Natural killer cell (primary cell): ENCODE measurements at regions not wholly inside any gene's neighbourhood (a gene's known extent, or its start where the extent isn't known, plus 50 kb on each side); places are given as distances from the start of the nearest gene placed in this dataset.

Experiments used
- ATAC-seq, 3 donors: fragments of 150-1000 bp in 2 of 3; fragments of 200-7000 bp in 1 of 3; cut with Tn5 transposase; 1 replicate in 1 of 3; 2 replicates in 2 of 3; pipeline ENCODE4 v1.10.0; 2021; ENCODE audit warnings: mild to moderate bottlenecking in 2 of 3, moderate library complexity in 2 of 3
- DNase-seq, 2 donors: peaks; one replicate each; pipeline versions ENCODE4 v3.0.0 to v3.0.0-alpha.2; 2013 to 2021; ENCODE audit warnings: mixed read lengths in 1 of 2
- H3K27ac ChIP-seq: one replicate; pipeline ENCODE4 v1.5.1; 2013; ENCODE audit warnings: mild to moderate bottlenecking, low read length
- H3K27me3 ChIP-seq: one replicate; pipeline ENCODE4 v1.6.1; 2013; ENCODE audit warnings: low read length; ENCODE audit not compliant: control insufficient read depth, insufficient read depth
- H3K36me3 ChIP-seq: one replicate; pipeline ENCODE4 v1.6.1; 2013; ENCODE audit warnings: low read length; ENCODE audit not compliant: control insufficient read depth, insufficient read depth
- H3K4me1 ChIP-seq: one replicate; pipeline ENCODE4 v1.6.1; 2013; ENCODE audit warnings: low read length; ENCODE audit not compliant: control insufficient read depth, insufficient read depth
- H3K4me3 ChIP-seq: one replicate; pipeline ENCODE4 v1.5.1; 2013; ENCODE audit warnings: low read length
- H3K9me3 ChIP-seq: one replicate; pipeline ENCODE4 v1.6.1; 2013; ENCODE audit warnings: low read length; ENCODE audit not compliant: control insufficient read depth, insufficient read depth
- H3K27ac Mint-ChIP-seq, 2 donors: one replicate each; pipeline ENCODE4 v1.8.0; 2022; ENCODE audit warnings: mild to moderate bottlenecking in 2 of 2, mixed read lengths in 2 of 2, moderate library complexity in 1 of 2
- H3K27me3 Mint-ChIP-seq, 2 donors: one replicate each; pipeline ENCODE4 v1.8.0; 2022; ENCODE audit warnings: low read depth in 2 of 2, mixed read lengths in 2 of 2
- H3K36me3 Mint-ChIP-seq: one replicate; pipeline ENCODE4 v1.8.0; 2022; ENCODE audit warnings: mixed read lengths
- H3K4me1 Mint-ChIP-seq, 2 donors: one replicate each; pipeline ENCODE4 v1.8.0; 2022; ENCODE audit warnings: mixed read lengths in 2 of 2
- H3K4me3 Mint-ChIP-seq: one replicate; pipeline ENCODE4 v1.8.0; 2022; ENCODE audit warnings: mild to moderate bottlenecking, moderate library complexity, mixed read lengths
- H3K9me3 Mint-ChIP-seq, 2 donors: one replicate each; pipeline ENCODE4 v1.8.0; 2022; ENCODE audit warnings: mixed read lengths in 2 of 2
- WGBS: methylation state at CpG from one replicate; pipeline ENCODE4 v1.1.7; 2013; ENCODE audit warnings: missing lambda C conversion rate; ENCODE audit not compliant: insufficient coverage; 5-methylcytosine and 5-hydroxymethylcytosine counted together
- intact Hi-C: fragments of 100-400 bp; cut with micrococcal nuclease; formaldehyde crosslinking; loops from one replicate; pipeline ENCODE4 v1.14.2; 2022
- TF ChIP-seq, protein P1 (sequence below): fragments of 200-600 bp; IDR thresholded peaks from one replicate; pipeline ENCODE4 v1.8.0; 2022; ENCODE audit warnings: antibody characterized with exemption

DNA sequence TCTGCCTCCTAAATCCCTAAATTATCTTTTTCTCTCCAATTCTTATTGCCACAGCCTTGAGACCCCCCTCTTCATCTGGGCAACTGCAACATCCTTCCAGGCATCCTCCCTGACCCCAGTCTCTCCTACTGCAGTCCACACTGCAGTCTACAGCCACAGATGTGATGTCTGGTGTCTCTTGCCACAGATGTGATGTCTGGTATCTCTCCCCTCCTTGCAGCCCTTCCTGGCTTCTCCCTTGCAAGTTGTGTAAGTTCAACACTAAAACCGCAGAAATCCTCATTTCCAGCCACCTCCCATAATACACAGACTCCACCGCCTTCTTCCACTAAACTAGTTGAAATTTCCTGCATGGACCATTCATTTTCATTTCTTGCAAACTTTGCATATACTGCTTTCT is 113.1 kb upstream of the DDX18 start:
- no peak for ATAC-seq
- no peak overlapping the region for H3K27ac Mint-ChIP-seq
- no peak overlapping the region for H3K27ac ChIP-seq
- H3K4me3 Mint-ChIP-seq = no peak overlapping the region
- no peaks in the 10 kb centered on the region for H3K36me3 ChIP-seq
- H3K4me1 Mint-ChIP-seq = no peaks in the 10 kb centered on the region
- no peaks in the 10 kb centered on the region for H3K4me1 ChIP-seq
- no peak overlapping the region for H3K4me3 ChIP-seq
- no peak for DNase-seq
- H3K27me3 ChIP-seq = no peaks in the 10 kb centered on the region
- intact Hi-C loops = no loop called here
- WGBS = 89% methylated on average over 2 of the region's 2 CpGs
- no peaks in the 10 kb centered on the region for H3K36me3 Mint-ChIP-seq
- H3K9me3 ChIP-seq = no peaks in the 10 kb centered on the region
- TF ChIP-seq, protein P1, sequence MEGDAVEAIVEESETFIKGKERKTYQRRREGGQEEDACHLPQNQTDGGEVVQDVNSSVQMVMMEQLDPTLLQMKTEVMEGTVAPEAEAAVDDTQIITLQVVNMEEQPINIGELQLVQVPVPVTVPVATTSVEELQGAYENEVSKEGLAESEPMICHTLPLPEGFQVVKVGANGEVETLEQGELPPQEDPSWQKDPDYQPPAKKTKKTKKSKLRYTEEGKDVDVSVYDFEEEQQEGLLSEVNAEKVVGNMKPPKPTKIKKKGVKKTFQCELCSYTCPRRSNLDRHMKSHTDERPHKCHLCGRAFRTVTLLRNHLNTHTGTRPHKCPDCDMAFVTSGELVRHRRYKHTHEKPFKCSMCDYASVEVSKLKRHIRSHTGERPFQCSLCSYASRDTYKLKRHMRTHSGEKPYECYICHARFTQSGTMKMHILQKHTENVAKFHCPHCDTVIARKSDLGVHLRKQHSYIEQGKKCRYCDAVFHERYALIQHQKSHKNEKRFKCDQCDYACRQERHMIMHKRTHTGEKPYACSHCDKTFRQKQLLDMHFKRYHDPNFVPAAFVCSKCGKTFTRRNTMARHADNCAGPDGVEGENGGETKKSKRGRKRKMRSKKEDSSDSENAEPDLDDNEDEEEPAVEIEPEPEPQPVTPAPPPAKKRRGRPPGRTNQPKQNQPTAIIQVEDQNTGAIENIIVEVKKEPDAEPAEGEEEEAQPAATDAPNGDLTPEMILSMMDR = no peak
- no peaks in the 10 kb centered on the region for H3K27me3 Mint-ChIP-seq
- H3K9me3 Mint-ChIP-seq = no peaks in the 10 kb centered on the region

- ATAC-seq (no peak), DNase-seq (no peak)
- Mint-ChIP-seq H3K27ac (no peak overlapping the region), H3K27me3 (no peaks in the 10 kb centered on the region), H3K9me3 (no peaks in the 10 kb centered on the region), H3K4me1 (no peaks in the 10 kb centered on the region), H3K36me3 (no peaks in the 10 kb centered on the region), H3K4me3 (no peak overlapping the region)
- intact Hi-C loops = no loop called here
- Histone ChIP-seq H3K9me3 (no peaks in the 10 kb centered on the region), H3K27me3 (no peaks in the 10 kb centered on the region), H3K4me1 (no peaks in the 10 kb centered on the region), H3K36me3 (no peaks in the 10 kb centered on the region), H3K27ac (no peak overlapping the region), H3K4me3 (no peak overlapping the region)
- TF ChIP-seq, protein P1 = no peak
- 38% methylated on average over 1 of the region's 2 CpGs for WGBS
Measured at GRCh38 chr2:117702098-117702497, 112.4 kb upstream of the DDX18 start.

- DNase-seq (no peak), ATAC-seq (no peak)
- Mint-ChIP-seq H3K4me1 (no peaks in the 10 kb centered on the region), H3K4me3 (no peak overlapping the region), H3K36me3 (no peaks in the 10 kb centered on the region), H3K9me3 (peaks cover 0 to 2% of the 10 kb centered on the region in 2 donors), H3K27me3 (no peaks in the 10 kb centered on the region), H3K27ac (no peak overlapping the region)
- H3K36me3 ChIP-seq = no peaks in the 10 kb centered on the region
- H3K9me3 ChIP-seq = no peaks in the 10 kb centered on the region
- H3K27me3 ChIP-seq = no peaks in the 10 kb centered on the region
- TF ChIP-seq, protein P1 = no peak
- intact Hi-C loops = no loop called here
- no peak overlapping the region for H3K27ac ChIP-seq
- 83% methylated on average over 4 of the region's 7 CpGs for WGBS
- no peaks in the 10 kb centered on the region for H3K4me1 ChIP-seq
- H3K4me3 ChIP-seq = no peak overlapping the region
Measured at GRCh38 chr2:117703858-117704257, 110.6 kb upstream of the DDX18 start.

- Mint-ChIP-seq H3K36me3 (no peaks in the 10 kb centered on the region), H3K27me3 (no peaks in the 10 kb centered on the region), H3K4me1 (no peaks in the 10 kb centered on the region), H3K27ac (no peak overlapping the region), H3K4me3 (no peak overlapping the region), H3K9me3 (peaks cover 0 to 2% of the 10 kb centered on the region in 2 donors)
- intact Hi-C loops = no loop called here
- H3K4me1 ChIP-seq = no peaks in the 10 kb centered on the region
- WGBS = 58% methylated on average over 3 of the region's 3 CpGs
- DNase-seq = no peak
- ATAC-seq = no peak
- H3K9me3 ChIP-seq = no peaks in the 10 kb centered on the region
- H3K4me3 ChIP-seq = no peak overlapping the region
- no peak overlapping the region for H3K27ac ChIP-seq
- H3K36me3 ChIP-seq = no peaks in the 10 kb centered on the region
- no peaks in the 10 kb centered on the region for H3K27me3 ChIP-seq
- TF ChIP-seq, protein P1 = no peak
Measured at GRCh38 chr2:117704818-117705217, 109.7 kb upstream of the DDX18 start.
